Uterus (tissue), 3 donors: ENCODE measurements at regions not wholly inside any gene's neighbourhood (a gene's known extent, or its start where the extent isn't known, plus 50 kb on each side); places are given as distances from the start of the nearest gene placed in this dataset.

Experiments used
- DNase-seq, 2 donors: peaks; one replicate each; pipeline ENCODE4 v3.0.0-alpha.2; 2019 to 2020
- H3K27ac ChIP-seq, 2 donors: fragments of 200-600 bp; sonication (generic); 1 replicate in 1 of 2; 2 replicates in 1 of 2; pipeline ENCODE4 v1.5.1; 2016 to 2018
- H3K27me3 ChIP-seq, 2 donors: fragments of 200-600 bp; sonication (generic); one replicate each; pipeline ENCODE4 v1.5.1; 2018 to 2019; ENCODE audit warnings: control low read depth in 1 of 2
- H3K36me3 ChIP-seq, 2 donors: fragments of 200-600 bp; sonication (generic); one replicate each; pipeline ENCODE4 v1.5.1; 2019; ENCODE audit warnings: control low read depth in 1 of 2
- H3K4me1 ChIP-seq, 2 donors: fragments of 200-600 bp; sonication (generic); one replicate each; pipeline ENCODE4 v1.5.1; 2018 to 2019; ENCODE audit warnings: control low read depth in 1 of 2
- H3K4me3 ChIP-seq, 2 donors: fragments of 200-600 bp; sonication (generic); 1 replicate in 1 of 2; 2 replicates in 1 of 2; pipeline ENCODE4 v1.5.1; 2018 to 2019; ENCODE audit warnings: mild to moderate bottlenecking in 1 of 2
- H3K9me3 ChIP-seq, 2 donors: fragments of 200-600 bp; sonication (generic); one replicate each; pipeline ENCODE4 v1.5.1; 2019; ENCODE audit warnings: control low read depth in 1 of 2
- CTCF ChIP-seq, 4 experiments: fragments of 200-600 bp in 2 of 4; fragments of 450-650 bp in 2 of 4; sonication (generic) in 2 of 4; IDR thresholded peaks; one replicate each; pipeline ENCODE4 v1.5.1; 2016 to 2019; ENCODE audit warnings: antibody characterized with exemption in 4 of 4, mild to moderate bottlenecking in 2 of 4, moderate library complexity in 1 of 4
- POLR2A ChIP-seq, 2 donors: fragments of 450-650 bp; IDR thresholded peaks; one replicate each; pipeline ENCODE4 v1.6.1; 2016; ENCODE audit warnings: antibody characterized with exemption in 2 of 2, mild to moderate bottlenecking in 1 of 2, moderate library complexity in 1 of 2
- intact Hi-C: fragments of 100-400 bp; cut with DNase I; formaldehyde crosslinking; loops from one replicate; pipeline ENCODE4 v1.15.1; 2023; ENCODE audit warnings: low total_unique reads
- donor health status: DM: yes; HTN: yes; CAD: no.

- no peak for DNase-seq
- Histone ChIP-seq H3K27ac (no peak overlapping the region), H3K9me3 (no peaks in the 10 kb centered on the region), H3K27me3 (no peaks in the 10 kb centered on the region), H3K36me3 (no peaks in the 10 kb centered on the region), H3K4me3 (no peak overlapping the region), H3K4me1 (no peaks in the 10 kb centered on the region)
- intact Hi-C loops = no loop called here
- no peak for TF ChIP-seq CTCF (IDR thresholded peaks at IDR 0.05)
- TF ChIP-seq POLR2A (IDR thresholded peaks at IDR 0.05) = no peak
Observed at GRCh38 chr10:35843524-35844181, 201.6 kb upstream of the FZD8 start.

GRCh38 chr10:35838054-35838453 is 196.0 kb upstream of the FZD8 start:
- DNase-seq = no peak
- H3K36me3 ChIP-seq = no peaks in the 10 kb centered on the region
- intact Hi-C loops = no loop called here
- no peaks in the 10 kb centered on the region for H3K4me1 ChIP-seq
- no peaks in the 10 kb centered on the region for H3K9me3 ChIP-seq
- no peaks in the 10 kb centered on the region for H3K27me3 ChIP-seq
- H3K4me3 ChIP-seq = no peak overlapping the region
- no peak overlapping the region for H3K27ac ChIP-seq
- no peak for TF ChIP-seq POLR2A (IDR thresholded peaks at IDR 0.05)
- TF ChIP-seq CTCF (IDR thresholded peaks at IDR 0.05) = no peak

- H3K27me3 ChIP-seq = no peaks in the 10 kb centered on the region
- intact Hi-C loops = no loop called here
- TF ChIP-seq POLR2A (IDR thresholded peaks at IDR 0.05) (no peak), CTCF (IDR thresholded peaks at IDR 0.05) (no peak)
- H3K4me1 ChIP-seq = no peaks in the 10 kb centered on the region
- no peaks in the 10 kb centered on the region for H3K9me3 ChIP-seq
- no peak for DNase-seq
- no peak overlapping the region for H3K4me3 ChIP-seq
- no peaks in the 10 kb centered on the region for H3K36me3 ChIP-seq
- no peak overlapping the region for H3K27ac ChIP-seq
Observed at GRCh38 chr10:35835545-35835944, 193.4 kb upstream of the FZD8 start.

- Histone ChIP-seq H3K27ac (no peak overlapping the region), H3K36me3 (no peaks in the 10 kb centered on the region), H3K27me3 (no peaks in the 10 kb centered on the region), H3K4me3 (no peak overlapping the region), H3K9me3 (no peaks in the 10 kb centered on the region), H3K4me1 (no peaks in the 10 kb centered on the region)
- intact Hi-C loops = no loop called here
- TF ChIP-seq POLR2A (IDR thresholded peaks at IDR 0.05) (no peak), CTCF (IDR thresholded peaks at IDR 0.05) (no peak)
- DNase-seq = no peak
Observed at GRCh38 chr10:35834877-35835494, 192.9 kb upstream of the FZD8 start.

GRCh38 chr10:35827783-35828182 is 185.7 kb upstream of the FZD8 start:
- intact Hi-C loops = no loop called here
- Histone ChIP-seq H3K27me3 (no peaks in the 10 kb centered on the region), H3K9me3 (no peaks in the 10 kb centered on the region), H3K36me3 (no peaks in the 10 kb centered on the region), H3K4me3 (no peak overlapping the region), H3K27ac (no peak overlapping the region), H3K4me1 (no peaks in the 10 kb centered on the region)
- TF ChIP-seq POLR2A (IDR thresholded peaks at IDR 0.05) (no peak), CTCF (IDR thresholded peaks at IDR 0.05) (no peak)
- no peak for DNase-seq
